ENCODE measurements at regions not wholly inside any gene's neighbourhood (a gene's known extent, or its start where the extent isn't known, plus 50 kb on each side); places are given as distances from the start of the nearest gene placed in this dataset.

DNA sequence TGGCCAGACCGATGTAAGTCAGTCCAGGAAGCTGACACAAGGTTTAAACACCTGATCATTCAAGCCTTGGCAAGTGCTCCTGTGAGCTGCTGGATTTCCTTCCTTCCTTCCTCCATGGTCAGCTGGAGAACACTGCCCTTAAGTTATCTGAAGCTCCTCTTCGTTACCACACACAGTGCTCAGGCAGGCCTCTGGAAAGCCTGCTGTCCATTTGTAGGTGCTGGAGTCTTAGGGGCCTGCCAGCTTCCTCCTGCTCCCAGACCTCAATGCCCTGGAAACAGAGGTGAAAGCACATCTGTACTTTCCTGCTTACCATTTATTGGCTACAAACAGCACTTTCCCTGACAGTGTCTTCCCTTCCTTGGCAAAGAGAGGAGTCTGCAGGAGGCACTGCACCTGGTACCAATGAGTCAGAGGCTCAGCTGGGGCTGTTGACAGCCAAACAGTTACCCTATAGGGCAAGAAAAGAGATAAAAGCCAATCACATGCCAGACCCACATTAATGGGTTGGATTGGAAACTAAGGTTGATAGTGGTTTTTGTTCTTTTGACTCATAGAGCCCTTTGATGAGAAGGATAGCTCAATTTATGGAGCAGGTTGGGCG, 72.6 kb upstream of the PUM3 start:
- DNase-seq: peak; percentile 35

DNA sequence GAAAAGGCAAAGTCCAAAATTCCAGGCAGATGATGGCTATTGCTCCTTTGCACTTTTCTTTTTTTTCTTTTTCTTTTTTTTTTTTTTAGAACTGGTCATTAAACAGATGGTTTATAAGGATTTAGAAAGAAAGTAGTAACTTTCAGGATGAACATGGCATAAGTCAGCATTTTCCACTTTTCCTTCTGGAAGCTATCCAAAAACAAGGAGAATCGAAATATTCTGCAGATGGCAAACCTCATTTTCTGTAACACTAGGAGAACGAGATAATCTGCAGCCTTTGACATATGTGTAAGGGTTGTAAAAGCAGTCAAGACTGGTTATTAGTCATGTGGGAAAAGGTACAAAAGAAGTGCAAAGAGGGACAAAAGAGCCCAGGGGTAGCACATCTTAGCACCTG, 69.1 kb upstream of the PUM3 start:
- peak; percentile 32 for DNase-seq

- no peak for DNase-seq
Observed at GRCh38 chr9:2907411-2907810, 63.5 kb upstream of the PUM3 start.

DNA sequence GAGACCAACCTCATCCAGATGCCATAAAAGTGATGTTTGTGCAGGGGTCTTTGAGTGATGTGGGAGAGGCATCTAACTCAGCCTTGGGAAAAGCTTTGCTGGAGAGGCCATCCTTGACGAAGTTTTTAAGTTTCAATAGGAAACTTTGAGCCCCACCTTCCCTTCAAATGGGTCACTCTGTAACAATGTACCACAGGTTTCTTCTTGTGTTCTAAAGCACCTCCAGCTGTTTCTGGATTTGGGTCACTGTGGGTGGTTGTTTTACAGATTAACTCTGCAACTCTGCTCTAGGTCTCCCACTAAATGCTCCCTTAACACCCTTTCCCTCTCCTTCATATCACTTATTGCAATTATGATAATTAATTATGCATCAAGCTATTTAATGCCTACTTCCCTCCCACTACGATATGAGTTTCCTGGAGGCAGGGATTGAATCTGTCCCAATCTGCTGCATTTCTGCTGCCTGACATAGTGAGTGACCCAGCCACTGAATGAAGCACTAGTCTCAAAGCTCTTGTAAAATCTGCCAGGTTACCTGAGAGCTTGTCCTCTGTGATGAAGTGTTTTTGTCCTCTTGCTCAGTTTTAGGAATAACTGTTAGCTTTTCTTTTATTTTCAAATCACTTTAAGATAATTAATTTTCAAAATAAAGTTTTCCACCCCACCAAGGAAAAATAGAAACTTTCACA, 60.5 kb upstream of the PUM3 start:
- DNase-seq: no peak
